SK-N-SH treated with all-trans-retinoic acid at 6 μM for 48 hours (cell line): ENCODE measurements at regions not wholly inside any gene's neighbourhood (a gene's known extent, or its start where the extent isn't known, plus 50 kb on each side); places are given as distances from the start of the nearest gene placed in this dataset.
"Not testable (repeated sequence)": the region's sequence is repeated elsewhere in the genome, so short reads cannot be mapped to it uniquely, and the experiment has no call there.

ENCODE experiments used
- BACH2 ChIP-seq: fragments of 250-450 bp; sonication (Bioruptor Pico); IDR thresholded peaks from 2 replicates; pipeline ENCODE4 v1.9.0; 2021; ENCODE audit warnings: mild to moderate bottlenecking, borderline replicate concordance
- CSDC2 ChIP-seq: fragments of 250-450 bp; sonication (Bioruptor Pico); IDR thresholded peaks from 2 replicates; pipeline ENCODE4 v1.5.0; 2020; ENCODE audit warnings: mild to moderate bottlenecking, moderate library complexity
- GLIS3 ChIP-seq: fragments of 250-450 bp; sonication (Bioruptor Pico); IDR thresholded peaks from 2 replicates; pipeline ENCODE4 v1.5.0; 2020; ENCODE audit warnings: mild to moderate bottlenecking, moderate library complexity
- PPARA ChIP-seq: fragments of 250-450 bp; sonication (Bioruptor Pico); IDR thresholded peaks from 2 replicates; pipeline ENCODE4 v1.5.0; 2020; ENCODE audit warnings: mild to moderate bottlenecking, borderline replicate concordance
- TOX ChIP-seq: fragments of 250-450 bp; sonication (Bioruptor Pico); IDR thresholded peaks from 2 replicates; pipeline ENCODE4 v1.8.0; 2021; ENCODE audit warnings: mild to moderate bottlenecking, moderate library complexity, borderline replicate concordance
- ZFP3 ChIP-seq: fragments of 250-450 bp; sonication (Bioruptor Pico); IDR thresholded peaks from 2 replicates; pipeline ENCODE4 v1.5.0; 2020; ENCODE audit warnings: mild to moderate bottlenecking, moderate library complexity
- ZFP30 ChIP-seq: fragments of 450-650 bp; formaldehyde crosslinking; IDR thresholded peaks from 2 replicates; pipeline ENCODE4 v1.5.0; 2022; ENCODE audit warnings: mild to moderate bottlenecking, moderate library complexity
- ZNF565 ChIP-seq: fragments of 450-650 bp; formaldehyde crosslinking; conservative IDR thresholded peaks from 2 replicates; pipeline ENCODE4 v1.5.0; 2020; ENCODE audit warnings: low read depth, mild to moderate bottlenecking, moderate library complexity
- ZNF70 ChIP-seq: fragments of 450-650 bp; formaldehyde crosslinking; IDR thresholded peaks from 2 replicates; pipeline ENCODE4 v1.5.0; 2020; ENCODE audit warnings: mild to moderate bottlenecking, moderate library complexity
- ZNF8 ChIP-seq: fragments of 450-650 bp; formaldehyde crosslinking; IDR thresholded peaks from 2 replicates; pipeline ENCODE4 v1.5.0; 2020; ENCODE audit warnings: mild to moderate bottlenecking, moderate library complexity
- TF ChIP-seq, protein P1 (sequence below): fragments of 250-450 bp; sonication (Bioruptor Pico); IDR thresholded peaks from 2 replicates; pipeline ENCODE4 v1.5.1; 2021; ENCODE audit warnings: mild to moderate bottlenecking, moderate library complexity
- TF ChIP-seq, protein P2 (sequence below): fragments of 250-450 bp; sonication (Bioruptor Pico); IDR thresholded peaks from 2 replicates; pipeline ENCODE4 v1.8.0; 2020; ENCODE audit warnings: mild to moderate bottlenecking, moderate library complexity, borderline replicate concordance
- TF ChIP-seq, protein P3 (sequence below): fragments of 250-450 bp; sonication (Bioruptor Pico); IDR thresholded peaks from 2 replicates; pipeline ENCODE4 v1.5.1; 2020; ENCODE audit warnings: low read depth, mild to moderate bottlenecking, moderate library complexity
- TF ChIP-seq, protein P4 (sequence below): fragments of 250-450 bp; sonication (Bioruptor Pico); IDR thresholded peaks from 2 replicates; pipeline ENCODE4 v1.8.0; 2021; ENCODE audit warnings: low read depth, mild to moderate bottlenecking, moderate library complexity, borderline replicate concordance

DNA sequence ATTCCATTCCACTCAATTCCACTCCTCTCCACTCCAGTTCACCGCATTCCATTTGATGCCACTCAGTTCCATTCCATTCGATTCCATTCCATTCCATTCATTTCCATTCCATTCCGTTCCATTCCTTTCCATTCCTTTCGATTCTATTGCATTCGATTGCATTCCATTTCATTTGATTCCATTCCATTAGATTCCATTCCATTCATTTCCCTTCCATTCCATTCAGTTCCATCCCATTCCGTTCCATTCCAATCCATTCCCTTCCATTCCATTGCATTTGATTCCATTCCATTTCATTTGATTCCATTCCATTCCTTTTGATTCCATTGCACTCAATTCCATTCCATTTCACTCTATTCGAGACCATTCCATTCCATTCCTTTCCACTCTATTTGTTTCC lies 2572.7 kb upstream of the TPTE start:
- not testable (repeated sequence) for TF ChIP-seq ZNF70 (CRISPR knock-in tag); CSDC2; ZFP30; GLIS3 (CRISPR knock-in tag); BACH2 (CRISPR knock-in tag); ZNF8 (CRISPR knock-in tag); PPARA (CRISPR knock-in tag); ZFP3 (CRISPR knock-in tag); ZNF565 (CRISPR knock-in tag); TOX (CRISPR knock-in tag)
- TF ChIP-seq, protein P1, sequence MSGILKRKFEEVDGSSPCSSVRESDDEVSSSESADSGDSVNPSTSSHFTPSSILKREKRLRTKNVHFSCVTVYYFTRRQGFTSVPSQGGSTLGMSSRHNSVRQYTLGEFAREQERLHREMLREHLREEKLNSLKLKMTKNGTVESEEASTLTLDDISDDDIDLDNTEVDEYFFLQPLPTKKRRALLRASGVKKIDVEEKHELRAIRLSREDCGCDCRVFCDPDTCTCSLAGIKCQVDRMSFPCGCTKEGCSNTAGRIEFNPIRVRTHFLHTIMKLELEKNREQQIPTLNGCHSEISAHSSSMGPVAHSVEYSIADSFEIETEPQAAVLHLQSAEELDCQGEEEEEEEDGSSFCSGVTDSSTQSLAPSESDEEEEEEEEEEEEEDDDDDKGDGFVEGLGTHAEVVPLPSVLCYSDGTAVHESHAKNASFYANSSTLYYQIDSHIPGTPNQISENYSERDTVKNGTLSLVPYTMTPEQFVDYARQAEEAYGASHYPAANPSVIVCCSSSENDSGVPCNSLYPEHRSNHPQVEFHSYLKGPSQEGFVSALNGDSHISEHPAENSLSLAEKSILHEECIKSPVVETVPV (CRISPR knock-in tag) = not testable (repeated sequence)
- TF ChIP-seq, protein P2, sequence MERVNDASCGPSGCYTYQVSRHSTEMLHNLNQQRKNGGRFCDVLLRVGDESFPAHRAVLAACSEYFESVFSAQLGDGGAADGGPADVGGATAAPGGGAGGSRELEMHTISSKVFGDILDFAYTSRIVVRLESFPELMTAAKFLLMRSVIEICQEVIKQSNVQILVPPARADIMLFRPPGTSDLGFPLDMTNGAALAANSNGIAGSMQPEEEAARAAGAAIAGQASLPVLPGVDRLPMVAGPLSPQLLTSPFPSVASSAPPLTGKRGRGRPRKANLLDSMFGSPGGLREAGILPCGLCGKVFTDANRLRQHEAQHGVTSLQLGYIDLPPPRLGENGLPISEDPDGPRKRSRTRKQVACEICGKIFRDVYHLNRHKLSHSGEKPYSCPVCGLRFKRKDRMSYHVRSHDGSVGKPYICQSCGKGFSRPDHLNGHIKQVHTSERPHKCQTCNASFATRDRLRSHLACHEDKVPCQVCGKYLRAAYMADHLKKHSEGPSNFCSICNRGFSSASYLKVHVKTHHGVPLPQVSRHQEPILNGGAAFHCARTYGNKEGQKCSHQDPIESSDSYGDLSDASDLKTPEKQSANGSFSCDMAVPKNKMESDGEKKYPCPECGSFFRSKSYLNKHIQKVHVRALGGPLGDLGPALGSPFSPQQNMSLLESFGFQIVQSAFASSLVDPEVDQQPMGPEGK (CRISPR knock-in tag) = not testable (repeated sequence)
- TF ChIP-seq, protein P3, sequence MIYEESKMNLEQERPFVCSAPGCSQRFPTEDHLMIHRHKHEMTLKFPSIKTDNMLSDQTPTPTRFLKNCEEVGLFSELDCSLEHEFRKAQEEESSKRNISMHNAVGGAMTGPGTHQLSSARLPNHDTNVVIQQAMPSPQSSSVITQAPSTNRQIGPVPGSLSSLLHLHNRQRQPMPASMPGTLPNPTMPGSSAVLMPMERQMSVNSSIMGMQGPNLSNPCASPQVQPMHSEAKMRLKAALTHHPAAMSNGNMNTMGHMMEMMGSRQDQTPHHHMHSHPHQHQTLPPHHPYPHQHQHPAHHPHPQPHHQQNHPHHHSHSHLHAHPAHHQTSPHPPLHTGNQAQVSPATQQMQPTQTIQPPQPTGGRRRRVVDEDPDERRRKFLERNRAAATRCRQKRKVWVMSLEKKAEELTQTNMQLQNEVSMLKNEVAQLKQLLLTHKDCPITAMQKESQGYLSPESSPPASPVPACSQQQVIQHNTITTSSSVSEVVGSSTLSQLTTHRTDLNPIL (CRISPR knock-in tag) = not testable (repeated sequence)
- TF ChIP-seq, protein P4, sequence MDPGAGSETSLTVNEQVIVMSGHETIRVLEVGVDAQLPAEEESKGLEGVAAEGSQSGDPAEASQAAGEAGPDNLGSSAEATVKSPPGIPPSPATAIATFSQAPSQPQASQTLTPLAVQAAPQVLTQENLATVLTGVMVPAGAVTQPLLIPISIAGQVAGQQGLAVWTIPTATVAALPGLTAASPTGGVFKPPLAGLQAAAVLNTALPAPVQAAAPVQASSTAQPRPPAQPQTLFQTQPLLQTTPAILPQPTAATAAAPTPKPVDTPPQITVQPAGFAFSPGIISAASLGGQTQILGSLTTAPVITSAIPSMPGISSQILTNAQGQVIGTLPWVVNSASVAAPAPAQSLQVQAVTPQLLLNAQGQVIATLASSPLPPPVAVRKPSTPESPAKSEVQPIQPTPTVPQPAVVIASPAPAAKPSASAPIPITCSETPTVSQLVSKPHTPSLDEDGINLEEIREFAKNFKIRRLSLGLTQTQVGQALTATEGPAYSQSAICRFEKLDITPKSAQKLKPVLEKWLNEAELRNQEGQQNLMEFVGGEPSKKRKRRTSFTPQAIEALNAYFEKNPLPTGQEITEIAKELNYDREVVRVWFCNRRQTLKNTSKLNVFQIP (CRISPR knock-in tag) = not testable (repeated sequence)
